ENCODE measurements at regions not wholly inside any gene's neighbourhood (a gene's known extent, or its start where the extent isn't known, plus 50 kb on each side); places are given as distances from the start of the nearest gene placed in this dataset.

- no peak overlapping the region for H3K9ac ChIP-seq (ENCODE audit: insufficient read depth, low read length)
- no peaks in the 10 kb centered on the region for H3K27me3 ChIP-seq (ENCODE audit: control insufficient read depth, insufficient read depth, low read length)
- H3K4me2 ChIP-seq (ENCODE audit: extremely low read depth, insufficient read depth, low read length), result no peak overlapping the region
- H3K36me3 ChIP-seq (ENCODE audit: control insufficient read depth, insufficient read depth, low read length), result no peaks in the 10 kb centered on the region
- no peak overlapping the region for H2AFZ ChIP-seq (ENCODE audit: low read length)
- no peaks in the 10 kb centered on the region for H3K4me1 ChIP-seq (ENCODE audit: control insufficient read depth, extremely low read depth, insufficient read depth, low read length)
- peak in 1 of 2 donors; percentile 98 for DNase-seq (ENCODE audit: low read depth in 2 of 2)
- no peaks in the 10 kb centered on the region for H4K20me1 ChIP-seq (ENCODE audit: control insufficient read depth, extremely low read depth, insufficient read depth, low read length)
- no peaks in the 10 kb centered on the region for H3K9me3 ChIP-seq (ENCODE audit: control insufficient read depth, insufficient read depth, low read depth, low read length)
- no peak overlapping the region for H3K27ac ChIP-seq (ENCODE audit: insufficient read depth, low read length)
- H3K4me3 ChIP-seq (replicated peaks in 1 of 4; ENCODE audit: control extremely low read depth in 1 of 4, insufficient read depth in 1 of 4, low read depth in 3 of 4, low read length in 4 of 4), result no peak overlapping the region
- no peaks in the 10 kb centered on the region for H3K79me2 ChIP-seq (ENCODE audit: control insufficient read depth, insufficient read depth, low read length)
- TF ChIP-seq CTCF (conservative IDR thresholded peaks at IDR 0.05 in 1 of 2, IDR thresholded peaks at IDR 0.05 in 1 of 2; ENCODE audit: low read depth in 1 of 2, low read length in 2 of 2) (no peak), EZH2 (IDR thresholded peaks at IDR 0.05; ENCODE audit: low read length, missing control alignments) (no peak)
Observed at GRCh38 chr11:41879214-41879613, 419.8 kb upstream of the LRRC4C start.

DNA sequence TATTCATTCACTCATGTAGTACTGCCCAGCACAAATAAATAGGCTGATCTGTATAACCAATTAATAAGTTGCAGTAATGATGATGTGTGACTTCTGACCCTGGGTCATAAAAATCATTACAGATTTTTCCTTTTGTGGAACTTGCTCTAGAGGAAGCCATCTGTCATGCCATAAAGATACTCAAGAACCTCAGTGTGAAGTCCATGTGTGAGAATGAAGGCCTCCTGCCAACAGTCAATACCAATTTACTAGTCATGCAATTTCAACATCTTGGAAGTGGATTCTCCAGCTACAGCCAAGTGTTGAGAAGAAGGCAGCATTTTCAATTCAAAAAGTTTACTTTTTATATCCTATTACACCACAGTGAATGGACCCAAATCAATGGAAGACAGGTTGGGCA lies 435.6 kb upstream of the LRRC4C start:
- Histone ChIP-seq H4K20me1 (ENCODE audit: control insufficient read depth, extremely low read depth, insufficient read depth, low read length) (no peaks in the 10 kb centered on the region), H3K79me2 (ENCODE audit: control insufficient read depth, insufficient read depth, low read length) (no peaks in the 10 kb centered on the region), H3K27me3 (ENCODE audit: control insufficient read depth, insufficient read depth, low read length) (no peaks in the 10 kb centered on the region), H3K4me1 (ENCODE audit: control insufficient read depth, extremely low read depth, insufficient read depth, low read length) (no peaks in the 10 kb centered on the region), H2AFZ (ENCODE audit: low read length) (no peak overlapping the region), H3K36me3 (ENCODE audit: control insufficient read depth, insufficient read depth, low read length) (no peaks in the 10 kb centered on the region), H3K4me2 (ENCODE audit: extremely low read depth, insufficient read depth, low read length) (no peak overlapping the region), H3K9me3 (ENCODE audit: control insufficient read depth, insufficient read depth, low read depth, low read length) (no peaks in the 10 kb centered on the region), H3K27ac (ENCODE audit: insufficient read depth, low read length) (no peak overlapping the region), H3K4me3 (replicated peaks in 1 of 4; ENCODE audit: control extremely low read depth in 1 of 4, insufficient read depth in 1 of 4, low read depth in 3 of 4, low read length in 4 of 4) (no peak overlapping the region), H3K9ac (ENCODE audit: insufficient read depth, low read length) (no peak overlapping the region)
- TF ChIP-seq EZH2 (IDR thresholded peaks at IDR 0.05; ENCODE audit: low read length, missing control alignments) (no peak), CTCF (conservative IDR thresholded peaks at IDR 0.05 in 1 of 2, IDR thresholded peaks at IDR 0.05 in 1 of 2; ENCODE audit: low read depth in 1 of 2, low read length in 2 of 2) (no peak)
- DNase-seq (ENCODE audit: low read depth in 2 of 2), result no peak

DNA sequence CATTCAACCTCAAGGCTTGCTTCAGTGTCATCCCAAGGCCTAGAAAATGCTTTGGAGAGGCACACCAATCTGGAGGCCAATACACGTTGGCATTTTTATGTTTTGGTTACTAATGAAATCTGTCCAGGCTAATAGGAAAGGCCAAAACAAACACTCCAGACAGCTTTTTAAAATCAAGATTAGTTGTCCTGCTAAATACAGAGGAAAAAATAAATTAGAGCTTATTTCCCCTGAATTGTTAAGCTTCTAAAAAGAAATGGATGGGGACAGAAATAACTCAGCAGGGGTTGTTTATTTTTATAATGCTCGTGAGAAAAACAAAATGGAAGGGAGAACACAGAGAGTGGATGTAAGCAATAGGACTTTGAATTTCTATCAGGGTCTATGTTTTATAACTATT lies 438.5 kb upstream of the LRRC4C start:
- Histone ChIP-seq H3K79me2 (ENCODE audit: control insufficient read depth, insufficient read depth, low read length) (no peaks in the 10 kb centered on the region), H3K9me3 (ENCODE audit: control insufficient read depth, insufficient read depth, low read depth, low read length) (no peaks in the 10 kb centered on the region), H3K4me2 (ENCODE audit: extremely low read depth, insufficient read depth, low read length) (no peak overlapping the region), H3K9ac (ENCODE audit: insufficient read depth, low read length) (no peak overlapping the region), H3K27me3 (ENCODE audit: control insufficient read depth, insufficient read depth, low read length) (no peaks in the 10 kb centered on the region), H3K4me1 (ENCODE audit: control insufficient read depth, extremely low read depth, insufficient read depth, low read length) (no peaks in the 10 kb centered on the region), H2AFZ (ENCODE audit: low read length) (no peak overlapping the region), H4K20me1 (ENCODE audit: control insufficient read depth, extremely low read depth, insufficient read depth, low read length) (no peaks in the 10 kb centered on the region), H3K36me3 (ENCODE audit: control insufficient read depth, insufficient read depth, low read length) (no peaks in the 10 kb centered on the region), H3K4me3 (replicated peaks in 1 of 4; ENCODE audit: control extremely low read depth in 1 of 4, insufficient read depth in 1 of 4, low read depth in 3 of 4, low read length in 4 of 4) (no peak overlapping the region), H3K27ac (ENCODE audit: insufficient read depth, low read length) (no peak overlapping the region)
- TF ChIP-seq EZH2 (IDR thresholded peaks at IDR 0.05; ENCODE audit: low read length, missing control alignments), result no peak
- TF ChIP-seq CTCF (conservative IDR thresholded peaks at IDR 0.05 in 1 of 2, IDR thresholded peaks at IDR 0.05 in 1 of 2; ENCODE audit: low read depth in 1 of 2, low read length in 2 of 2), result no peak
- no peak for DNase-seq (ENCODE audit: low read depth in 2 of 2)
